NCI-H2029 (cell line): ENCODE measurements at regions not wholly inside any gene's neighbourhood (a gene's known extent, or its start where the extent isn't known, plus 50 kb on each side); places are given as distances from the start of the nearest gene placed in this dataset.
"Not testable (repeated sequence)": the region's sequence is repeated elsewhere in the genome, so short reads cannot be mapped to it uniquely, and the experiment has no call there.

Source experiments
- DNase-seq: peaks from one replicate; lab custom pipeline; 2025; lab: John Stamatoyannopoulos, UW

GRCh38 chr9:28999057-28999456 lies 1425.8 kb upstream of the C9orf72 start:
- no peak for DNase-seq

DNA sequence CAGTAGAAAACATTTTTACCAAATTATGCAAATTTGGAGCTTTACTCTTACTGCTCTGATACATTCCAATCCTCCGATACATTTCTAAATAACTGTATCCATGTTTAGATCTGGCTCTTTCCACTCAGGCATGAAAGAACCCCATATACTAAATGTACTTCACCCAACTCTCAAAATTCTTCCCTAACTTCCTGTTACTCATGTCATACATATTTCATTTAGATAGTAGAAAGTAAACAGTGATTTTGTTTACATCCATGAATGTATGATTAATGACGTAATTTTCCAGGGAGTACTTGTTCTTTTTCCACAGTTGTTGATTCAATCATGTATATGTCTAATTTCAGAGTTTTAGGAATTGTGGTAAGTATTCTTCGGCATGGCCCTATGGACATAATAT lies 1426.5 kb upstream of the C9orf72 start:
- DNase-seq, result no peak

- no peak for DNase-seq
Measured at GRCh38 chr9:29001006-29001405, 1427.7 kb upstream of the C9orf72 start.

- no peak for DNase-seq
Measured at GRCh38 chr9:29004988-29005387, 1431.7 kb upstream of the C9orf72 start.

DNA sequence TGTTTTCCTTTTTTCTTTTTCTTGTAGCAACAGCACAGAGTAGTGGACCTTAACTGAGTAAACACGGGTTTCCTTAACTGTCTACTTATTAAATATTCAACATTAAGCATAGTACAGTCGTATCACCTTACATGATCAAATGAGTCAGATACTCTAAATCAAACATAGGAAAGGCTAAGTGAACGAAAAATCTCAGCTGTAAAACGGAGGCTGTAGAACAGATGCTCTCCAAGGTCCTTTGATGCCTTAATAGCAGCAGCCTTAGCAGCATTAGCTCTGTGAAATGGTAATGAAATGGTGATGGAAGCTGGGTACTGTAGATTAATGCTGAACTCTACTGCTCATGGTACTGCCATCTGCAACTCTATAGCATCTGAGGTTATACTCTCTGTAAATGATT lies 1433.3 kb upstream of the C9orf72 start:
- DNase-seq, result peak; percentile 21

DNA sequence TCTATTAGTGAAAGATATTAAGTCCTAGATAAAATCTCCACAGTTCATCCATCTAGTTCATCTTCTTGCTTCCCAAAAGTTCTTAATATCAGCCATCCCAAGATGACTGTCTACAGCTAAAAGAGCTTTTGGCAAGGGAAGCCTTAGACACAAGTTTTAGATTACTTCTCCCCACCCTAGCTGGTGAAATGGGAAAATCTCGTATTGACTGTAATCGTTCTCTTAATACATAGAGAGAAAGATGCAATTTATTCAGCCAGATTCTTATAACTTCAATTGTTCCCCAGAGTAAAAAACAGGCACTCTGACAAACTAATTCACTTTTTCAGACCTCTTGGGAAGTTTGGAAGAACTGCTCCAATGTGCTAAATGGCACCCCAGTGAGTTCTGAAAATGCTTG lies 1439.6 kb upstream of the C9orf72 start:
- no peak for DNase-seq

DNA sequence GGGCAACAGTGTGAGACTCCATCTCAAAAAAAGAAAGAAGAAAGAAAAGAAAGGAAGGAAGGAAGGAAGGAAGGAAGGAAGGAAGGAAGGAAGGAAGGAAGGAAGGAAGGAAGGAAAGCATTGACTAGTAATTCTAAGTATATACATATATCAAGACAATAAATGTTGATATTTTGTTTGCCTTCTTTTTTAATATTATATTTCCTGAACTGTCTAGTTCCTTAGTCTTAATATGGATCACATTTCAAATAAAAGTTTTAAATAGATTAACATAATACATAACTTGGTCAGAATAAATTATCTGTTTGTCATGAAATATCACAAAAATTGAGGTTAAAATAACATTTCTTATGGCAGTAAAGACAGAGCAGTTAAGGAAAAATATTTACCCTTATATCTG lies 1448.4 kb upstream of the C9orf72 start:
- no peak for DNase-seq

- DNase-seq, result no peak
Measured at GRCh38 chr9:29038332-29038731, 1465.1 kb upstream of the C9orf72 start.

GRCh38 chr9:29039258-29039657 lies 1466.0 kb upstream of the C9orf72 start:
- no peak for DNase-seq

GRCh38 chr9:29043072-29043471 lies 1469.8 kb upstream of the C9orf72 start:
- no peak for DNase-seq

GRCh38 chr9:29044959-29045358 lies 1471.7 kb upstream of the C9orf72 start:
- DNase-seq, result no peak

DNA sequence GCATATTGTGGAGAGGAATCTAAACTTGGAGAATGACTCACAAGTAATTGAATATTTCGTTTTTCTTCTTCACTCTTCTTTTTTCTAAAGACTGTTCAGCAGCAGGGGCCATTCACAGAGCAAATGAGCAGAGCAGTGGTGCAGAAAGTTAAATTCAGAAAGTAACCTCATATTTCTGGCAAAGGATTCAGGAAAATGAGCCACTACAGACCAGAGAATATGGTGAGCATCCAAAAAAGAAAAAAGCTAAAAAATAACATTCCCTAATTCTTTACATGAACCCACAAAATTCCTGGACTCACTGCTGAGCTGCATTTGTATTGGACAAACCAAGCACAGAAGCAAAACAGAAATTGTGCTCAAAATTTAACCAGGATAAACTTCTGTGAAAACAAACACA lies 1486.8 kb upstream of the C9orf72 start:
- no peak for DNase-seq

GRCh38 chr9:29062446-29062845 lies 1489.2 kb upstream of the C9orf72 start:
- no peak for DNase-seq

DNA sequence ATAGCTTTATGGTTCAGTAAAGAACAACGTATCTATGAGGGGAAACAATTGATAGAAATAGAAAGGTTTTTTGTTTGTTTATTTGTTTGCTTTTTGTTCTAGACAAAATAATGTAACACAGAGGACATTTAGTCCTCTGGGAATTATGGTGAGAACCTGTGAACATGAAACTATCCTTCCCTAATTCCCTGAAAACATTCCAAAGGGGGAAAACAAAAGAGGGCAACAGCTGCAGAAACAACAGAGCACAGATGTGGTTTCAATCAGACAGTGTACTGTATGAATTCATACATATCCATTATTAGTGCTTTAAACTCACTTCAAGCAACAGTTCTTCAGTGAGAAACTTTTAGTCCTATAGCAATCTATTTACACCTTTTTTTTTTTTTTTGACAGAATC lies 1489.8 kb upstream of the C9orf72 start:
- DNase-seq, result no peak

GRCh38 chr9:29066141-29066640 lies 1492.9 kb upstream of the C9orf72 start:
- no peak for DNase-seq

- DNase-seq, result no peak
Measured at GRCh38 chr9:29068461-29068860, 1495.2 kb upstream of the C9orf72 start.

DNA sequence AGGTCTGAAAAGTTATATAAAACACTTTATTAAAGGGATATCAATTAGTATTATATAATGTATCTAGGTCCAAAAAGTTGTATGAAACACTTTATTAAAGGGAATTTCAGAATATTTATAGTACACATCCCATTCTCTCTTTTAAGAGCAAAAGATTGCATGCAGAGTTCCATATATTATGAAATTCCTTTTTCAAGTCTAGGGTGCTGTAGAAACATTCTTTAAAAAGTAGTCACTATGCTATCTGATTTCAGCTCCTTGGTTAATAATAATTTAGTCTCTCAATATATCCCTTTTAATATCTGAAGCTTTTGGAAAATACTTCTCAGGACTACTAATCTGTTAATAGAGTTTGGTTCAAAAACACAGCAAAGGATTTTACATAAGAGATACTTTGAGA lies 1496.1 kb upstream of the C9orf72 start:
- no peak for DNase-seq

GRCh38 chr9:29078063-29078666 lies 1504.9 kb upstream of the C9orf72 start:
- no peak for DNase-seq

- no peak for DNase-seq
Measured at GRCh38 chr9:29100762-29101161, 1527.5 kb upstream of the C9orf72 start.

DNA sequence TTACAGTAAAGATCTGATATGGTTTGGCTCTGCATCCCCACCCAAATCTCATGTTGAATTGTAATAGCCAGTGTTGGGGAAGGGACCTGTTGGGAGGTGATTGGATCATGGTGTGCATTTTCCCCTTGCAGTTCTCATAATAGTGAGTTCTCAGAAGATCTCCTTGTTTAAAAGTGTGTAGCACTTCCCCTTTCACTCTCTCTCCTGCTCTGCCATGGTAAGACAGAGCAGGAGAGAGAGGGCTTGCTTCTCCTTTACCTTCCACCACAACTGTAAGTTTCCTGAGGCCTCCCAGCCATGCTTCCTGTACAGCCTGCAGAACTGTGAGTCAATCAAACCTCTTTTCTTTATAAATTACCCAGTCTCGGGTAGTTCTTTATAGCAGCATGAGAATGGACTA lies 1530.9 kb upstream of the C9orf72 start:
- not testable (repeated sequence) for DNase-seq

DNA sequence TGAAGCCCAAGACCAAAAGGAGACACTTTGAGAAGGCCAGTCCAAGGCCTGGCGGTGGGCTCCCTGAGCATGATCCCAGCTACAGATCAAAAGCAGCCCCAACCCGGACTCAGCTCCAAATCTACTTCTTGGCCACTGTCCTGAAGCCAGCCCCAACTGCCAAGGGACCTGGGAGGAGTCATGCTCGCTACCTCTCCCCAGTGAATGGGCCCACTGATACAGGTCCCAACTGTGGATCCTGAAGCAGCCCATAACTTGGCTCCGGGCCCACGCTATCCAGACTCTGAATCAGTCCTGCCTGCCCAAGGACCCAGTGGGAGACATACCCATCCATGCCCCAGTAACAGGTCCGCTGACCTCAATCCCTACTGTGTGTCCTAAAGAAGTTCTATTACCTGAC lies 1545.3 kb upstream of the C9orf72 start:
- no peak for DNase-seq

- no peak for DNase-seq
Measured at GRCh38 chr9:29126783-29127182, 1553.5 kb upstream of the C9orf72 start.

GRCh38 chr9:29129763-29130162 lies 1556.5 kb upstream of the C9orf72 start:
- DNase-seq, result no peak

- DNase-seq, result peak; percentile 4
Measured at GRCh38 chr9:29144476-29144875, 1571.2 kb upstream of the C9orf72 start.

- no peak for DNase-seq
Measured at GRCh38 chr9:29150606-29151005, 1577.3 kb upstream of the C9orf72 start.
